CD1c-positive myeloid dendritic cell (primary cell): ENCODE measurements at regions not wholly inside any gene's neighbourhood (a gene's known extent, or its start where the extent isn't known, plus 50 kb on each side); places are given as distances from the start of the nearest gene placed in this dataset.
"Not testable (repeated sequence)": the region's sequence is repeated elsewhere in the genome, so short reads cannot be mapped to it uniquely, and the experiment has no call there.

Experiments
- DNase-seq: peaks from one replicate; pipeline ENCODE4 v3.0.0-alpha.2; 2016; ENCODE audit errors: extremely low spot score

DNA sequence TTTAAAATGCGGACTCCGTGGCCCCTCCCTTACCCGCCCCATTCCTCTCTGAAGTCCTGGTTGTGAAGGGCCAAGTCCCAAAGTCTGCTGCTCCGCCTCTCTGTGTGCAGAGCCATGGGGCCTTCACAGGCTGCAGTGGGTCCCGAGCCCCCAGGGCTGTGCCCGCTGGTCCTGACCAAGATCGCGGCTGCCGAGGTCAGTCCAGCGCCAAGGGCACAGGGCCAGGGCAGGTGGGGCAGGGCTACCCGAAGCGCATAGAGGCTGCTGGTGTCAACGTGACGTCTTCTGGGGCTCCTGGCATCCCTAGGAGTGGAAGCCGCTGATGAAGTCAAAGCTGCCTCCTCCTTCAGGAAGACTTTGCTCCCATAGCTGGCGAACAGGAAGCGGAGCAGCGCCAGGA, 858.8 kb downstream of the TUBA3C start:
- DNase-seq = not testable (repeated sequence)

DNA sequence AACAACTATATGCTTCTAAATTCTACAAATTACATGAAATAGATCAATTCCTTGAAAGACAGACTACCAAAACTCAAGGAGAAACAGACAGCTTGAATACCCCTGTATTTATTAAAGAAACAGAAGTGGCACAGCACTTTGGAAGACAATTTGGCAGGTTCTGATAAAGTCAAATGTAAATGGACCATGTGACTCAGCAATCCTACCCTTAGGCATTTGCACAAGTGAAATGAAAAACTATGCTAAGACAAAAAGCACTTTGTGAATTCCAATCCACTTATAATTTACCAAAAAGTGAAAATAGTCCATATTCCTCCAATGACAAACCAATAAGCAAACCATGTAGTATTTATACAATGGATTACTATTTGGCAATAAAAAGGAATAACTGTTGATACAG, 862.0 kb downstream of the TUBA3C start:
- DNase-seq = not testable (repeated sequence)

DNA sequence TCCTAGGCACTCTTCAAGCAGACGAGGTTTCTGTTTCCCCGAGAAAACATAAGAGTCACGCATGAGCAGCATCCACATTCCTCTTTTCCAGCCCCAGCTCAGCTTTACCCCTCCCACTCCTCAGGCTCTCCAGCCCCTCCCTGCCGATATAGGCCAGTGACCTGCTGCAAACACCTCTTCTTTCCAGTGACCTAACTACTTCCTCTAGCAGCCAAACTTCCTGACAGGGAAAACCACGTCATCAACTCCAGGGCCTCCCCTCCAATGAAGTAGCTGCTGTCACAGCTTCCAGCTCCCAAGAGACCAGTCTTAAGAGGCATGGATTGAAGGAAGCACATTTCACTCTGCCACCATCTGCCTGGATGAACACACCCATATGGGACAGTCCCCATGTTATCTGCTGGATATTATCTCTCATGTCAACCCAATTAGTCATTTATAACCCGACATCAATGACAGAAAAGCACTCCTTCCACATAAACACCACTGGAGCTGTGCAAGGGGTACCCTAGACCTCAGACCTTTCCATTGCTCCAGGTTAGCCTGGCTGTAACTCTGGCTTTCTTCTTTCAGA, 878.3 kb downstream of the TUBA3C start:
- not testable (repeated sequence) for DNase-seq

DNA sequence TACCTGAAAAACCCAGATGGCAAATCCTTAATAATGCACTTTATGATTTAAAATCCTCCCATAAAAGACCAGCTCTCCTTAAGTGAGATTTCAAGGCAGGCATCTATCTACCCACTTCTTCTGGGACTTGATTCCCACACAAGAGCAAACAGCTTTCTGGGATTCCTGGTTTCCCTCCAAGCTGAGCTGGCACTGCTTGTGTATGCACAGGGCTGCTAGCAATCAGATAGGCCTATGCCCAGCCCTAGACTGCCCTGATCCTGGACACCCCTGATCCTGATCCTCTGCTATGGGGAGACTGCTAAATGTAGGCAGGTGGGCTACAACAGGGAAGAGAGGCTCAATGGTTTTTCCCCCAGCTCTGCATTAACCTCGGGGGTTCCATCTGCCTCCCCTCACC, 880.7 kb downstream of the TUBA3C start:
- not testable (repeated sequence) for DNase-seq

DNA sequence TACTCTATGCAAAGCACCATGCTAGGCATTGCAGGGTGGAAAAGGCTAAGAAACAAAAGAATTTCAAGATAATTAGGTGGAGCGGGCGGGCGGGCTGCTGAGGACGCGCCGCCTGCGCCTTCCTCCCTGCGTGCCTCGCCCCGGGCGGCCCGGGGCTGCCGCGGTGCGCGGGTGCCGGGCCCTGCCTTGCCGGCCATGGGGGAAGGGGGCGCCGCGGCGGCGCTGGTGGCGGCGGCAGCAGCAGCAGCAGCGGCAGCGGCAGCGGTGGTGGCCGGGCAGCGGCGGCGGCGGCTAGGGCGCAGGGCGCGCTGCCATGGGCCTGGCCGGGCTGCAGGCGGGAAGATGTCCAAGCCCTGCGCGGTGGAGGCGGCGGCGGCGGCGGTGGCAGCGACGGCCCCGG, 884.3 kb downstream of the TUBA3C start:
- not testable (repeated sequence) for DNase-seq

DNA sequence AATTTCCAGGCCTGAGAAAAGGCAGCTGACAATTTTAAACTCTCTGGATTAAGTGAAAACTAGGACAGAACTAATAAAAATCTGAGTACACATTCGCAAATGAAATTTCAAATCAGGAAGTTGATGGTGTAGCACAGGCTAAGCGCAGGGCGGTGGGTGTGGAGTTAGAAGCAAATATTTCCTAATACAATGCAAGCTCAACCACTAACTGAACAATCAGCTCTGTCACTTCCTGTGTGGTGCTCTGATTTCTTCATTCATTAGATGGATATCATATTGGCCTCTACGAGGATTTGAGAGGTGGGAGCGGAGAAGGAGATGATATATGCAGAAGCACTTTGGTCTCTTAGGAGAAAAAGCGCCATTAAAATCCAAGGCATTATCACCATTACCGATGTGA, 885.0 kb downstream of the TUBA3C start:
- DNase-seq = not testable (repeated sequence)

DNA sequence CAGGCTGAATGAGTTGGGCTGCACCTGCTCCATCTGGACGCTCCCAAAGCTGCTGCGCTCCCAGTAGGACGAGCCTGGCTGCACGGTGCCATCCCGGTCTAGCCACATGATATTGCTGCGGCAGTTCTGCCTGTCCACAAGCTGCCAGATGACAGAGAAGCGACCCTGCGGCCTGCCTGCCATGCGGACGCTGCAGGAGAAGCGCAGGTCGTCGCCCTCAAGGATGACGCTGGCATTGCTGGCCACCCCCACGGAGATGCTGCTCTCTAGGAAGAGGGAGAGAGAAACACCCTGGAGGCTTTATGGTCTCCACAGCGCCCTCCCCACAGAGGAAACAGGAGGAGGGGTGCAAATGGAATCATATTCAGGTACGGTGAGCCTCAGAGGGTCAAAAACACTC, 887.3 kb downstream of the TUBA3C start:
- not testable (repeated sequence) for DNase-seq

DNA sequence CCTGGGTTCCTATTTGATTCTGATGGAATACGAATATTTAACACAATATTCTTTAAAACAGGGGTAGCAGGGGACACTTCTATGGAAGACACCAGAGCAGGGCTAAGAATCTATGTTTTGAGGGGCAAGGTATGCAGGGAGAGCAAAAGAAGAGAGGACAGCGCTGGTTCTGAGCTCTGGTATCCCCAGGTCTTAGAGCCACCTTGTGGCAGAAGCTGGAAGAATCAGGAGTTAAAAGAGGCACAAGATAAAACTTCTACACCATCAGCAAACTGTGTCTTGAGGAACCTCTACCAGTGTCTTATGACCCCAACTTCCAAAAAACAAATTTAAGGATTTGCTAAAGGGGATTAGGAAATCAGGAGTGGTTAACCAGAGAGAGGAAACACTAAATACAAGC, 894.8 kb downstream of the TUBA3C start:
- DNase-seq = not testable (repeated sequence)

DNA sequence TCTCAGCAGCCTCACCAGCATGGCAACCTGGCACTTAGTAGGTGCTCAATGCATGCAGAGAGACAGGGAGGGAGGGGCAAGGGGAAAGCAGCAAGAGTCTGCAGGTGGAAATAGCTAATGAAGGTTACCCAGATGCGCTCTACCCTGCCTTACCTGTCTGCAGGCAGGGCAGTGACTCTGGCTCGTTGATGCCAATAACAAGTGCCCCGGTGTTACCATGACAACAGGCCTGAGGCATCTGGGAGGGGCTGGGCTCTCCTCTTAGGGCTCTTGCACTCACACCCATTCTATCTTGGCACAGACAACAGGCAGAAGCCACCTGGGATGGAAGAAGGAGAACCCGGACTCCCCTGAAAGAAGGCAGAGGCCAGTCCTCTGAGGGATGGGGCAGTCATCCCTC, 896.0 kb downstream of the TUBA3C start:
- DNase-seq = not testable (repeated sequence)

DNA sequence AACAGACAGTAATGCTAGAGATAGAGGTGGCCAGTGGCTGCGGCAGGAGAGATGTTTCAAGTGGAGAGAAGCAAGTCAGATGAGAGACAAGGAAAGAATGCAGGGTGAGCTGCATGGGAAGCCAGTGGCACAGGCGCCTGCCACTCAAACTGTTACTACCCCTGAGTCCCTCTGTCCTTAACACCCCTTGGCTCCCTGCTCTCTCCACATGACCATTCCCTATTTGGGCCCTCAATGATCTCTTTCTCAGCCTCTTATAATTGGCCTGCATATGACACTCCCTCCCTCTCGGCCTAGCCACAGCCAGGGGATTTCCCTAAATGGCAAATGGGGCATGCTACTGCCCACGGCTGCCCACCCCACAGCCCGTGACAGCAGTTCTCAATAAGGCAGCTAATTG, 897.6 kb downstream of the TUBA3C start:
- not testable (repeated sequence) for DNase-seq

DNA sequence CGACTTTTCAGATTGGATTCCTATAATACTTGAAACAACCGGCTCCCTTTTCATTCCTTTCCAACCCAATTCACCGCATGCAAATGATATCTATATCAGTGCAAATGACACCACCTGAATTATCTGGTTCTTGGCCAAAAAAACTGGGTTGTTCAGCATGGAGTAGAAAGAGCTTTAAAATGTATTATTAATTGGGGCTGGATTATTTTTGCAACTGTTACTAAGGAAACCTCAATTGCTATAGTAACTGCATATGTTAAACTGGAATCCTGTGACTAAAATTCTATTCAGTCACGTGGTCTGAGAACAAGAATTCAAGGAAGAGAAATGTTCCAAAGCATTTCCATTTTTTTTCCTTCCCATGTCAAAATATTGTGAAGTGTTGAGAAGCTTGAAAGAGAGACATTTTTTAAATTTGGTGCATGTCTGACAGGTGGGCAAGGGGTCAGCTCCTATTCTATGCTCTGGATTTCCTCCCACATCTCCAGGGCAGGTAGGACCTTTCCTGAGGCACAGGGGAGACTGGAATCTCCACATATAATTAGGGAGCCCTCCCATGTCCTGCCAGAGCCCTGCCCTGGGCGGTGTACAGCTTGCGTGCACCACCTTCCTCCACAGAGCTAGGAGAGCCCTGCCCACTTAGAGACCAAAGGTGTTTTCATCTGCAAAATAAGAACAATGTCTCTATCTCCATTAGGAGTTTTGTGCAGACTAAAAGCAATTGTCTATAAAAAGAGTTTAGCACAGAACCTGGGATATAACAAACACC, 899.6 kb downstream of the TUBA3C start:
- DNase-seq = not testable (repeated sequence)

DNA sequence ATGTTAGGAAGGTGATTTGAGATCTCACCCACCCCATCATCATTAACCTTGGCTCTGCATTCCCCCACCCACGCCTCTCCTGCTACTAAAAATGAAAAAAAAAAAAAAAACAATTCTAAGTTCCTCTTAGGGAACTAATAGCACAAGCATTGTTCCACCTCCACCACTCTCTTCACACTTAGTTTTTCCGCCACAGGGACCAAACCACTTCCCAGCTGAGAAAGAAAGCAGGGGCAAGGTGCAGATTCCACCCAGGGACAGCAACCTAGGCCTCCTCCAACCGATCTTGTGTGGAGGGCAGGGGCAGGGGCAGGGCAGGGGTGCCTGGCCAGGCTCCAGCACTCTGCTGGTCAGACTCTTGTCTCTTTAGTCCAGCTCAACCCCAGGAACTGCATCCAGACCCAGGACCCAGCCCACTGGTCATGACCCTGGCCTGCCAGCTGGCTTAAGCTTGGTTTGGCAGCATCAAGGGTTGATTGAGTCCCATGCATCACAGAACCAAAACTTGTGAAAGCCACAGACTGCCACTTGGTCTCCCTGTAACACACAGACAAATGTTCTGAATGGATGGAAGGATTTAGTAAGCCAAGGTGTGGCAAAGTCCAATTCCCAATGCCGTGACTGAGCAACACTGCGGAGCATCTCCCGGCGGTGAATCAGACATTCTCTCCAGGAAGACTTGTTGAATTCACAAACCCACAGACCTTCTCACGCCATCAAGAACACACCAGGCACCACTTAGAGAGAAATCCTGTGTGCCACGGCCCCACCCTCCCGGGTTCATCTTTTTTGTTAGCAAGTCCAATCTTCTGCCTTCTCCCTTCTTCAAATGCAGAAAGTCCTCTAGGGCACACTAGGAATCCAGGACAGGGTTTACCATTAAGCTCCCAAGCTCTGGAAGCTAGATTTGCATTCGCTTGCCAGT, 900.5 kb downstream of the TUBA3C start:
- DNase-seq = not testable (repeated sequence)

DNA sequence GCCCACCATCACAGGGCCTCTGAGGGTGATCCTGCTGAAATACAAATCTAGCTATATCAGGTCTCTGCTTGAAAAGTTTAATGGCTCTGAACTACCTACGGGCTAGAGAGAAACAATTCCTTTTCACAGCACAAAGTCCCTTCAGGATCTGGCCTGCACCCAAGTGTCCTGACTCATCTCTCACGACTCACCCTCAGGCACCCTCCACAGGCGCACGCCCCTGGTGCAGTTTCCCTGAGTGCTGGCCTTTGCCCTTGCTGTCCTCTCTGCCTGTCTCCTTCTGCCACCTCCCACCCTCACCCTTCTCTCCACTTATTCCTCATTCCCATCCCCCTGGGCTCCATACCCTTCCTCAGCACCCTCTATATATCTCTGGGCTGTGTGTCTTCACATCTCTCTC, 901.7 kb downstream of the TUBA3C start:
- not testable (repeated sequence) for DNase-seq

DNA sequence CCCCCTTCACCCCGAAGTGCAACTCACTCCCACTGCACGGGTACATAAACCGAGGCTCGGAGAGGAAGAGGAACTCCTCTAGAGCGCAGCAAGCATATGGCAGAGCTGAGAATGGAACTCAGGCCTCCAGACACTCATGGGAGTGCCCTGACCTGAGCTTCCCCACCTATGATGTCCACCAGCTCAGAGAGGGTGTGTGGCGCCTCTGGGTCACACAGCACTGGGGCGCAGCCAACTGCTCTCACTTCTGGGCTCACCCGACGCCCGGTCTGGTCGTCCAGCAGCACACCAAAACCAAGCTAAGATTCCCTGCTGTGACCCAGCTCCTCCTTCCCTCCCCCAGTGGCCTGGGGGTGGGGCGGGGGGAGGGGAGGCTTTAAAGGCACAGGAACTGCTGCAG, 904.3 kb downstream of the TUBA3C start:
- not testable (repeated sequence) for DNase-seq

DNA sequence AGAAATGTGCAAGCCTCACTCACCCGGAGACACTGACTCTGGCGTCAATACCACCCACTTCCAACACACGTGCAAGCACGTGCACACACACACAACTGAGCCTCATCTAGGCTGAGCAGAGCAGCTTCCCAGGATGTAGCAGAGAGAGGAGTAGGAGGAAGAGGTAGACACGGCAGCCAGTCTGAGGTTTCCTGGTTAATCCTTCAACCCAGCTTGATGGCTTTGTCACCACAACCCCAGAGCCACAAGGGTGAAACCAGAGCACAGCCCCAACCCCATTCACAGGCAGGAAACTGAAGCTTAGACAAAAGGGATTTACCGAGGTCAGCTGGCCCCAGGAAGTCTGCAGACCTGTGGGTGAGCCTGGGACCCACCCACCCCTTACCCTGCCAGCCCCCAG, 905.3 kb downstream of the TUBA3C start:
- not testable (repeated sequence) for DNase-seq

DNA sequence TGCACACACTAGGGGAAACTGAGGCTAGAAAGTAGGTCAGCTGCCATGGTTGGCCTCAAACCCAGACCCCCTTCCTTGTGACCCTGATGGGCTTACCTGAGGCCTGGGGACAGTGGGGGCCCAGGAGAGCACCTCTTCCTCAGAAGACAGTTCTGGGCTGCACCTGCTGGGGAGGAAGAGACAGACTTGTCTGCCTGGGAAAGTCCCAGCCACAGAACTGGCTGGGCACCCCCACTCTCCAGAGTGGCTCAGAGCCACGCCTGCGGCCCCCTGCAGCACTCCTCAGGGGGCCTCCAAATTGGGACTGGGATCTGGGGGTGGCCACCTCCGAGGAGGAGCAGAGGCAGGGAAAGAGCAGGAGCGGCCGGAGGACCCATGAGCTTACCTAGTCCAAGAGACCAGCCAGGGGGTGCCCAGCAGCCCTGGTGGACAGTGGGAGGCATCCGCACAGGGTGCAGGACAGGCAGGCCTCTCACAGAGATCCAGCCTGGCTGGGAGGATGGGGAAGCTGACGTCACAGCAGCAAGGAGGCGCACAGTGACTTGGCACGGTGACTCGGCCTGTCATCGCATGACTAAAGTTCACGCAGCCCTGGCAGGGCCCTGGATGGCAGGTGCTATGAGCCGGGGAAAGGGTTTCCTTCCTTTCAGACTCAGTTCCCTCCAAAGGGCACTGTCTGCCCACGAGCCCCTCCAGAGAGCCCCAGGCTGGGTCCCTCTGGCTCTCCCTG, 907.7 kb downstream of the TUBA3C start:
- DNase-seq = not testable (repeated sequence)

DNA sequence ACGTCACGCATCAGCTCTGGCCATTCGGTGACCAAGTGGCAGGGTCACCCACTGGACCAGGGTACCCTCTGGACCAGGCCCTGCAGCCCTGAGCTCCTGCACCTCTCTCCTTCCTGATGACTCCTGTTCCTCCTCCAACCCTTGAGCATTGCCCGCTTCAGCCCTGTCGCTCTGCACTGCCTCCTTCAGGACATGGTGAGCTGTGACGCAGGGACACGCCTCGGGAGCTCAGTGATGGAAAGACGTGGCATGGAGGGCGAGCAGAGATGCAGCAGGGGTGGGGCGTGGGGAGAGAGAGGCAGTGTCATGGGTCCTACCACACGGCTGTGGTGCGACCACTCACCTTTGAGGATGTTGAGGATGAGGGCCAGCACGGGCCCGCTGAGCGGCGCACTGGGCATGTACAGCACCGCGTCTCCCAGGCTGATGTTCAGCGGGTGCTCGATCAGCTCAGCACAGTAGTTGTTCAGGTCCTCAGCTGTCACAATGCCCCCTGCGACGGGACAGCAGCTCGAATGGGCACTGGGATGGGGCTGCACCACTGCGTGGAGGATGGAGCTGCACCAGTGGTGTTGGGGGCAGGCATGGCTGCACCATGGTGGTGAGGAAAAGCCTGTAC, 922.7 kb downstream of the TUBA3C start:
- not testable (repeated sequence) for DNase-seq

DNA sequence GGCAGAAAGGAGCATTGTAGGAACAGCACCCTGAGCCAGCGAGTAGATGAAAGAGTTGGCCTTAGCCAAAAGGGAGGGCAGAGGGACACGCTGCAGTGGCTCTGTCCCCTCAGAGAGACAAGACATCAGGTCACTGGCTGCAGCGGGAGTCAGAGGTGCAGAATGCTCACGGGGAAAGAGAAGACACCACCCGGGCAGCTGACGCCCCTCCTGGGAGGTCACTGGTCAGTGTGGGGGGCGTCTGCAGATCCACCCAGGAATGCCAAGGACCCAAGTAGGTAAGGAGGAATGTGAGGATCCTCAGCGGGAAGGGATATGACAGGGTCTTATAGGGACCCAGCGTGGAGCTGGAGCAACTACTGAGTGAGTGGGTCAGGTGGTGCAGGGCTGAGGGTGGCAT, 923.9 kb downstream of the TUBA3C start:
- not testable (repeated sequence) for DNase-seq

DNA sequence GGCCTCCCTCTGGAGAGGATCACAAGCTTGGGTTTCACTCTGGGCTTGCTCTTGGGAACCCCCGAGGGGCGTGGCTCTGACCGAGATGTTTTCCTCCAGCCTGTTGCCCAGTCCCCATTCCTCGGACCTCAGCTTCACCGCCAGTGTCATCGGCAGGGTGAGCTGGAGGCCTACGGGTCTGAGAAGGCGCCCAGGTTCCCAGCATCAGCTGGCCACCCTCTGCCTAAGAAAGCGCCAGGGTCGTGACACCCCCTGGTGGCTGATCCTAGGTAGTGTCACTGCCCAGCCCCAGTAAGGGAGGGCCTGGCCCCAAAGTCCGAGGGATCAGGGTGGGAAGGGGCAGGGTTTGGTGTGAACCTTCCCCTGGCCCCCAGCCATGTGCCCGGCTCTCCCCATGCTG, 928.8 kb downstream of the TUBA3C start:
- DNase-seq = not testable (repeated sequence)

DNA sequence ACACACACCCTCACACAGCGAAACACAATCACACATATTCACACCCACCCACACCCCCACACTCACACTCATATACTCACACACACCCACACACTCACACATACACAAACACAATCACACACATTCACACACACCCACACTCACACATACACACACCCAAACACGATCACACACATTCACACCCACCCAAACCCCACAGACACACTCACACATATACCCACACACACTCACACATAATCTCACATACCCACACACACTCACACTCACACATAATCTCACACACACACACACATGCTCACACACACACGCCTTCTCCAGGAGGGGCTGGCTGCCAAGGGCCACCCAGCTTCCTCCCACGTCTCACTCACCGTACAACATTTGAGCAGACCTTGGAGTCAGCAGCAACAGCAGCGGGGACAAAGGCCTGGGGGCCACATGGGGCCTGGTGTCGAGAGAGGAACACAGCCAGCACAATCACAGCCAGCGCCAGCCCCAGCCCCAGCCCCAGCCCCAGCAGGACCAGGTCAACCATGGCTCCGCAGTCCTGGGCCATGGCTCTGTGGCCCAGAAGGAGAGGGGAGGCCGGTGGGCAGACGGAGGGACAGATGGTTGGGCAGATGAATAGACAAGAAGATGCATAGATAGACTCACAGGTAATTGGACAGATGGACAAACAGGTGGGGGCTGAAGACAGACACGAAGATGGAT, 932.9 kb downstream of the TUBA3C start:
- DNase-seq = not testable (repeated sequence)

DNA sequence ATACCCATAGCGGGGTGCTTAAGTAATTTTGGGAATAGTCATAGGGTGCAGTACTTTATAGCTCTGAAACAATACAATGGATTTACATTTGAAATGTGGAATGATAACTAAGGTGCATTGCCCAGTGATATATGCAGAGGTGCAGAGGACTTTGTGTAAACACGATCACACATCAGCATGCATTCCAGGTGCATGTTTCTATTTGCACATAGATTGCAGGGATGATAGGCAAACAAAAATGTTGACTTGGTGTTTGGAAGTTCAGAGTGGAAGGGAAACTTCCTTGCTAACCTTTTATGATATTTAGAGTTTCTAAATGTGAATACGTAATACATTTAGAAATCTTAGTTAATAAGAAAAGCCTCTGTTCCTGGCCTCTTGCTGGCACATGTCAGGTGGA, 941.5 kb downstream of the TUBA3C start:
- DNase-seq = not testable (repeated sequence)
